Ovary (tissue), 3 donors: ENCODE measurements at regions not wholly inside any gene's neighbourhood (a gene's known extent, or its start where the extent isn't known, plus 50 kb on each side); places are given as distances from the start of the nearest gene placed in this dataset.

Experiments
- CTCF ChIP-seq, 3 donors: fragments of 450-650 bp in 2 of 3; fragments of 200-600 bp in 1 of 3; IDR thresholded peaks; one replicate each; pipeline versions ENCODE4 v1.5.1 to v1.8.0; 2016 to 2022; ENCODE audit warnings: antibody characterized with exemption in 3 of 3, mild to moderate bottlenecking in 1 of 3
- POLR2A ChIP-seq: fragments of 450-650 bp; IDR thresholded peaks from one replicate; pipeline ENCODE4 v1.6.1; 2017; ENCODE audit warnings: antibody characterized with exemption, mild to moderate bottlenecking, moderate library complexity
- donor health status: DM: no; HTN: no; CAD: no.

- TF ChIP-seq CTCF (IDR thresholded peaks at IDR 0.05) (no peak), POLR2A (no peak)
Observed at GRCh38 chrX:150152036-150152435, 211.1 kb upstream of the MAMLD1 start.
